NCI-H128 (cell line): ENCODE measurements at regions not wholly inside any gene's neighbourhood (a gene's known extent, or its start where the extent isn't known, plus 50 kb on each side); places are given as distances from the start of the nearest gene placed in this dataset.

Experiments used
- DNase-seq: peaks from one replicate; lab custom pipeline; 2025; ENCODE audit not compliant: unreplicated experiment; lab: John Stamatoyannopoulos, UW

DNA sequence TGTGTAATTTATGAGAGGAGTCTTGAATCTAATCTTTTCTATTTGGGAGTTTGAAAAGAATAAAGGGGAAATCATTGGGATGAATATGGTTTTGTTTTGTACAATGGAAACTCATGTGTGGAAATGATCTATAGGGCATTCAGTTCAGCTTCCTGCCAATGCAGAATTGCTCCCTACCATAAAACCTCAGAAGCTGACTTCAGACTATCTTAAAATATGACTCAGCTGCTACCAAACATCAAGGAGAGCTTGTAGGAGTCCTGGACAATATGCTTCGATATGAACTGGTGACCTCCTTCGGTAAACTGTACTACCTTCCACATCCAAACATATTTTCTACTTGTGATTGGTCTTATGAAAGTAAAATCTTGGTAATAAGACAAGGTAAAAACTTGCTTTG is 160.6 kb downstream of the CAPZA3 start:
- DNase-seq = no peak

DNA sequence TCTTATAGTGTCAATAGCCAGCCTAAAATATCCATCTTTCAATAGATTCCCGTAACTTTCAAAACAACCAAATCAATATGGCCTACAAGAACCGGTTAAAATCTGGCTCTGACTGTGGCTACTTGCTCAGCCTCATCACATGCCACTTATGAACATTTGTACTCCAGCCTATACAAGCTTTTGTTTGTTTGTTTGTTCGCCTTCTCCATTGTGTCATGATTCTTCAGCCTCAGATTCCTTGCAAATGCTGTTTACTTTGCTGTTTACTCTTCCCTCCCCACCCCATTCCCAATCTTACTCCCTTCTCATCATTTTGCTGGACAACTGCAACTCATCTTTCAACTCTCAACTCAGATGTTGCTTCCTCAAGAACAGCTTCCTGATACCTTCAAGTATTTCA is 161.2 kb downstream of the CAPZA3 start:
- DNase-seq = no peak

DNA sequence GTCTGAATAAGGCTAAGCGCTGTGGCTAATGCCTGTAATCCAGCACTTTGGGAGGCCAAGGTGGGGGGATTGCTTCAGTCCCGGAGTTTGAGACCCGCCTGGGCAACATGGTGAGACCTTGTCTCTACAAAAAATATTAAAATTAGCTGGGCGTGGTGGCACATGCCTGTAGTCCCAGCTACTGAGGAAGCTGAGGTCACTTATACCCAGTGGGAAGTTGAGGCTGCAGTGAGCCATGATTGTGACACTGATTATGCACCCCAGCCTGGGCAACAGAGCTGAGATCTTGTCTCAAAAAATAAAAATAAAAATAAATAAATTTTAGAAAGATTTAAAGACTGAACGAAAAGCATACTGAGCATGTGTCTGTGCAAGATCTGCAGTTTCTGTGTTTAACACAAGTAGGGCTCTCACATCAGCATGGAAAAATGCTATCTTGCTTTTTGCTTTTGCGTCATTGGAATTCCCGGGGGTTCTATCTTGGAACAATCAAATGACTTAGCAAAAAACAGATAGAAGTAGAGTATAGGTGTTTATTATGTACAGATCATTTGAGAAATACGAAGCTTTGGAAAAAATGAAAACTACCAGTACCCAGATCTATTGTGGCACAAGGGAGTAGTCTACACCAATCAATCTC is 161.9 kb downstream of the CAPZA3 start:
- no peak for DNase-seq

DNA sequence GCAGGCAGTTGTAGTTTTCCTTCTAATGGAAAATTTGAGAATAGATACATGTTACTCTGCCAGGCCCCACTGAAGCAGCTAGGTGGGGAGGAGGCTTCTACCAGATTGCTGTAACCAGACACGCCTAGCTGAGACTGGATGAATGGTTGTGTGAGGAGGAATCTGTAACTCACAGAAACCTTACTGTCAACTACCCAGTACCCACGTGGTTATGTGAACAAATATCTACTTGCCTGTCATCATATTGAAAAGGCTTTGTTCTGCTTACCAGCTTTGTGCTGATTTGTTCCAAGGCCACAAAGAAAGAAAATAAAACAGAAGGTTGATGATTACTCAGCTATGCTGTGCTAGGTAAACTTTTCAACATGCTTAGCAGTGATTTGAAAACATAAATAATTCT is 167.2 kb downstream of the CAPZA3 start:
- no peak for DNase-seq

DNA sequence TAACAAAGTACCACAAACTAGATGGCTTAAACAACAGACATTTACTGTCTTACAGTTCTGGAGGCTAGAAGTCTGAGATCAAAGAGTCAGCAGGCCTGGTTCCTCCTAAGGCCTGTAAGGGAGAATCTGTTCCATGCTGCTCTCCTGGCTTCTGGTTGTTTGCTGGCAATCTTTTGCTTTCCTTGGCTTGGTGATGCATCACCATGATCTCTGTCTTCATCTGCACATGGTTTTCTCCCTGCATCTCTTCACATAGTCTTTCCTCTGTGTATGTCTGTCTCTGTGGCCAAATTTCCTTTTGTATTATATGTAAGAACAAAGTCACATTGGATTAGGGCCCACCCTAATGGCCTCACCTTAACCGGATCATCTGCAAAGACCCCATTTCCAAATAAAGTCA is 168.5 kb downstream of the CAPZA3 start:
- DNase-seq = no peak

DNA sequence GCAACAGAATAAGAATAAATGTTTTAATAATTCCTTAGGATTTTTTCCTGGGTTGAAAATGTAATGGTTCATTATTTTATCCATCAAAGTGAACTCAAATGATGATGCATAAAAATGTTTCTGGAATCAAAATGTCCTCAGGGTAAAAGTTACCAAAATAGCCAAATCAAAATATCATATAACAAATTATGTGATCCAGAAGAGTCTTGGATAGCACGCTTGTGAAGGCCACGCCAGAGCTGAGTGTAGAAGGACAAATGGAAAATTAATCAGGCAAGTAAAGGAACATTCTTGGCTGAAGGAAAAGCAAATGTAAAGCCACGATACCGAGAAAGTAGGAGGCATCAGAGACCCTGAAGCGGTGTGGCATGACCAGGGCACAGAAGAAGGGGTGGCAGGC is 169.2 kb downstream of the CAPZA3 start:
- no peak for DNase-seq

DNA sequence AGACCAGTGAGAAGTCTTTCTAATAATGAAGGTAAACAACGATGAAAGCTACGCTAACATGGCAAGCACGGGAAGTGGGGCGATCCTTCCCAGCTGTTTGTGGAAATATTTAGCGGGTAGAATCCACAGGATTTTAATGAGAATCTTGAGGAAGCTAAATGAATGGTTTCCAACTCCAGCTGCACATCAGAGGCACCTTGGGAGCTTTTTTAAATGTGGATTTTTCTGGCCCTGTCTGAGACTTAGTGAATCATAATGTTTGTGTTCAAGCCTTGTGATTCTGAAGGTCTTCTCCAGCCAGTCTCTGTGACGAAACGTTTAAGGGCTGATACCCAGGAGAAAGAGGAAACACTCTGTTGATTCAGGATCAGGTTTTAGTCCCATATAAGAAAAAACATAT is 169.8 kb downstream of the CAPZA3 start:
- DNase-seq = no peak

DNA sequence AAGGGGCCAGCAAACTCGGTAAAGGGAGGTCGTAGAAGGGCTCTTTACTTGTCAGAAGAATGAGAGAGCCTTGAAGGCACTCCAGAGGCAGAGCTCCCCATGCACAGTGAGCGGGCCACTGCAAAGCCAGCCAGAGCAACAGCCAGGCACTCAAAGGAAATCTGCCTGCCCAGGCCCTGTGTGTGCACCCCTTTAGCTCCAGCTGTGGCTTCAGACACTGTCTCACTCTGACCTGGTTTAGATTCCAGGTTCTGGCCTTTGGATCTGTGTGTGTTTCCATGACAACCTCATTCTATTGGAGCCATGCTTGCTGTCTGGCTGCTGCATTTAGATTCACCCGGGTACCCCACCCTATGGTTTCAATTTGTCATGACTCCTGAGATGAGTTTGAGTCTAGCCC is 170.3 kb downstream of the CAPZA3 start:
- no peak for DNase-seq

DNA sequence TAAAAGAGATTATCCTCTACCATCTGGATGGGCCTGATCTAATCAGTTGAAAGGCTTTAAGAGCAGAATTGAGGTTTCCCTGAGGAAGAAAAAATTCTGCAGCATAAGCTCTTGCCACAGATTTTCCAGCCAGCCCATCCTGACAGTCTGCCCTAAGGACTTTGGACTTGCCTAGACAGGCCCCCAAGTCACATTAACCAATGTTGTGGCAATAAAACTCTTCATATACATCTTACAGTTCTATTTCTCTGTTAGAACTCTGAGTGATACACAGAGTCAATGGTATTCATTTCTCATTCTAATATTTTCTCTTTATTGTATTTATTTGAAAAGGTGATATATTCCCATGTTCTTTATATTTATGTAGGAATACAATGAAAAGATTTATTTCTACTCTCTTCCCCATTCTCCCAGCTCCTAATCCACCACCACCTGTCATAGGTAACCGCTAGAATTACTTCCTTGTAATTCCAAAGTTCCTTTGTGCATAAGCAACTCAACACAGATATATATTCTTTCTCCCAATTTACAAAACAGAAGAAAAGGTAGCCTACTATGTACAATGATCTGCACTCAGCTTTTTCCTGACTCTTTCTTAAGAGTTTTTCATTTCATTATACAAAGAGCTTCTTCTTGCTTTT is 182.1 kb downstream of the CAPZA3 start:
- DNase-seq = no peak

DNA sequence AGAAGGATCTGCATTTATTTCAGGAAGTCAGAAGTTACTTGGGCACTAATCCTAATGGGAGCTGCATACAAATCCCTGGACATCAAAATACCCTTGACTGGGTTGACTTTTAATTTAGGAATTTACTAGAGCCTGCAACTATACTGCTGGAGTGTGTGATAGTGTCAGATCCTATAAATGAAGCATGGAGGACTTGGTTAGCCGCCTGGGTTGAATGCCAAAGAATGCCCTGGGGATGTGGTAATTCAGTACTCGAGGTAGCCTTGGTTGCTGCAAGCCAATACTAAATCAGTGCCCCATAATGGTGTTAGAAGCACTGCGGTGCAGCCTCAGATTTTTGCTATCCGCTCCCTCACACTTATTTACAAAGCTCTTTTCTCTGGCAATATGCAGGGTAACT is 184.9 kb downstream of the CAPZA3 start:
- no peak for DNase-seq

DNA sequence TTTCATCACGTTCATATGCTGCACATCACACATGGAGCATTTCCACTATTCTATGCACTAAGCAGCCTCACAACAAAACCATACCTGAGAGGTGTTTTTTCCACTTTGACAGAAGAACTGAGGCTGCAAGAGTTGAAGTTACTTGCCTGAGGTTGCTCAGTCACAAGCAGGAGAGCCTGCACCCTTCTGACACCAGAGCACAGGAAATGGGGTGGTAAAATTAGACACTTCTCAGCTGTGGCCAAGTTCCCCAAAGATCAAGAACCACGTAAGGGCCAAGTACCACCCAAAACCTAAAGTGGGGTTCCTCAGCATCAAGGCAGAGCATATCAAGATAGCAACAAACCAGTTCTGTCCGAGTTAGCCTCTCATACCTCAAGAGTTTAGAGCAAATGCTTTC is 185.8 kb downstream of the CAPZA3 start:
- no peak for DNase-seq

DNA sequence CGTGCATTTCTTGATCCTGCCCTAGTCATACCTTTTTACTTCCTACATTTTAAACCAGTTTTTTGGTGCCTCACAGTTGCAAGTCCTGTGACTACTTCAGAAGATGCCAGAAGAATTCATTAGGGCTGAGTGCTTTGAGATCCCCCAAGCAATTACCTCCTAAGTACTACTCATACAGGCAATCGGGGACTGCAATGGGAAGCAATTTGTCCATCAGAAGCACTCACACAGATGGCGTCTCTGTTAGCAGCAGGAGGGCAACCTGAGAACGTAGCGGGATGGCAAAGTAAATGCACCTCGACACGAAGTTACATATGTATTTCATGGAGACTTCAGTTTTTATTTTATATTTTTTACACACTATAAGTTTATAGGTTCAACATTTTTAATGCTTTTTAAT is 188.3 kb downstream of the CAPZA3 start:
- DNase-seq = peak; percentile 20

DNA sequence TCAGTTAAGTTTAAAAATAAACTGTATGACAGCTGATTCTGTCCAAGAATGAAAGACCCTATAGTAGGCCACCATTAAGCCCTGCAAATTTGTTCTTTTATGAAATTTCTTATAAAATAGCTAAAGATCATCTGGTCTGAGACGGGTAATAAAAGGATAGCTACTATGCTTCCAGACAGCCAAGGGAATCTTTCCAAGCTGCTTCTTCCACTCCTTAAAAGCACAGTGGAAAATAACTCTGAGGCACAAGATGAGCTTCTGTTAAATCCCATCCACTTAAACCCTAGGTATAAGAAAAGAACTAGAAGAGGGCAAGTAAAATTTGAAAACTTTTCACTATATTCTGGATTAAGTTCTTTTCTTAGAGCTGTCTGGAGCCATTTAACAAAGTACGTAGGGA is 194.3 kb downstream of the CAPZA3 start:
- DNase-seq = no peak

DNA sequence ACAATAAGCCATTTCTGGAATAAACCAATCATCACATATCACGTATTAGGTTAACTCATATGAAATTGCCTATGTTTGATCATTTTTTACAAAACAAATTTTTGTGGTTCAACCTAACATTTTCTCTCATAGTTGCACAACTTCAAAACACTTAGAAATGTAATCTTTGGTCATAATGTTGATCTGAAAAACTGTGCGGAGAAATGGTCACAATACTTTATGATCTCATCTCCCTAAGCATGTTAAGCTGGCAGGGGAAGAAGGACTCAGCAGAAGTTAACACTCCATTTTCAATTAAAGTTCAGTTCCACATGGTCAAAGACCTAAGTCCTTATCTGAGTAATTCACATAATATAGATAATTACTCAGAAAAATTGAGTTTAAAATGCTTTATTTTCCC is 194.8 kb downstream of the CAPZA3 start:
- DNase-seq = no peak

DNA sequence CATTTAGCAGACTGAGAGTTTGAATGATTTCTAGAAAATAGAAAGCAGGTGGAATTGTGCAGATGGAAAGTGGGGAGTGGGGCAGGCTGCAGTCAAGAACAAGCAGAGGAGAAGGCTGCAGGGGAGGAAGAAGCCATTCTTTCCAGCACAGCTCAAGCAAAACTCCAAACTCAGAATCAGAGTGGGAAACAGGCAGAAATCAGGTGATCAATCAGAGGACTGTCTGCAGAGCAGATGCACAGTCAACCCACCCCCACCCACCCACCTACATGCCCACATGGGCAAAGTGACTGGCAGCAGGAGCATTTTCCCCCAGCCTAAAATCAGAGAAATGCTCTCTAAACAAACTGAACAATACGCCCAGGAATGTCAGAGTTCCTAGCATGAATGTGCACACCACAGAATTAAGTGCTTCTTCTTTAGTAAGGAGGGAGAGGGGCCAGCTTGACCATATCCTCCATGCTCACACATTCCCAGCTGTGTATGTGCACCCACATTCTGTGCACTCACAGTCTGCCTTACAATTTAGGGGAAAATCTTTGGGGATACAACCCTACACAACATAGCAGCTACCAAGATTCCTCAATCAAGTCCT is 194.1 kb upstream of the PLEKHA5 start:
- no peak for DNase-seq

DNA sequence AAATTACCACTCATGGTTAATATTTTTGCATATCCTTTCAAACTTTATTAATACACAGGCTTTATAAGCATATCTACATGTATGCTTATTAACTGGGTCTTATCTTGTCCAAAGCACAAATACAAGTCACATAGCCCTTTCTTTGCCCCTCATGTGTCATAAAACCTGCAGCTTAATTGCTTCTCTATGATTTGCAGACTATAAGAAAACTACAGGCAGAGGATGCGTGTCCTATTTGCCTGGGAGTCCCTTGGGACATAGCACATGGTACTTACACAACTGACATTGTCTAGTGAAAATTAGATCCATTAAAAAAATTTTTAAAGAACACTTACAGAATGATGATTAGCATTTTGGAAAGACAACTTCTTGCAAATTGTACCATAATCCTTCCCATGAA is 190.5 kb upstream of the PLEKHA5 start:
- DNase-seq = no peak

DNA sequence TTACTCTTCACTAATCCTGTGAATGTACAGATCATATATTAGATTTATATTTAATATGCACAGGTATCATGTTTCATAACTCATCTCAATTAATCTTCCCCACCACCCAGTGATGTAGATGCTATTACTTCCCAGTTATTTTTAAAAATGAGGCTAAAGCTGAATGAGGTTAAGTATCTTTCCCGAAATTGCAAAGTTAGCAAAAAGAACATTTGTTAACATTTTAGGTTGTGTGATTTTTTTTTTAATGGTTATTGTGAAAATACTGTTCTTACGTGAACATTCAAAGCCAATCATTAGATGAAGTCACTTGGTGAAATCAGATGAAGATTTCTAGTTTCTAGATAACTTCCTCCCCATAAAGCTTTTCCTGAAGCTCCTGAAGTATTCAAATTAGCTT is 186.9 kb upstream of the PLEKHA5 start:
- no peak for DNase-seq

DNA sequence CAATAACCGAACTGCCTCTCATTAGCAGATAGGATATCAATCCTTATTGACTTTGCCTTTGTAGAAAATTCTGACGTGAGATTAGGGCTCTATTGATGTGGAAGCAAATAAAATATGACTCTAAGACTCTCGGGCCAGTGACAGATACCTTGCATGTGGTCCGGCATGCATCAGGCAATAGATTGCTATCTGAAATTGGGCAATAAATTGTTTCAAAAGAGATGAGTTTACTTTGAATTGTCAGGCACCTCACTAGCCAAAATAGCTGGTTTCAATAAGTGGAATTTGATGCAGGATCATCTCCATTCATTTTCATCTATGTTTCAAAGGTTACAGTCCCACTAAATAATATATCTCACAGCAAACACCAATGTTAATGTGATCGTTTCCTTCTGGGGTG is 186.3 kb upstream of the PLEKHA5 start:
- no peak for DNase-seq

DNA sequence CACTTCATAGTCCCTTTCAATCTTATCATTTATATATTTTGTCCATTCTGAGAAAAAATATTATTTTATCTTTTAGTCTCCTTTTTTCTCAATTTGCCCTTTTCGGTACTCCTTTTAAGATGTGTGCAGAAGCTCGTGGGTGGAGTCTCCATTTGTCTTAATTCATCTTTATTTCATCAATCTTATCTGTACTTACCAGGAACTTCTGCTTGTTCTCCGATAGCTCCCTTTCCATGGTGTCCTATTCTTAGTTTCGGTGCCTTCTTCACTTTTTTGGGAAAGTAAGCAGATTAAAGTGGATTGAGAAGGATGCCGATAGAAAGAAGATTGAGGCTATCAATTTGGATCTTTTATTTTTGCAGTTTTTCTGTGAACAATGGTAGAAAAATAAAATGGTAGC is 183.4 kb upstream of the PLEKHA5 start:
- DNase-seq = no peak

DNA sequence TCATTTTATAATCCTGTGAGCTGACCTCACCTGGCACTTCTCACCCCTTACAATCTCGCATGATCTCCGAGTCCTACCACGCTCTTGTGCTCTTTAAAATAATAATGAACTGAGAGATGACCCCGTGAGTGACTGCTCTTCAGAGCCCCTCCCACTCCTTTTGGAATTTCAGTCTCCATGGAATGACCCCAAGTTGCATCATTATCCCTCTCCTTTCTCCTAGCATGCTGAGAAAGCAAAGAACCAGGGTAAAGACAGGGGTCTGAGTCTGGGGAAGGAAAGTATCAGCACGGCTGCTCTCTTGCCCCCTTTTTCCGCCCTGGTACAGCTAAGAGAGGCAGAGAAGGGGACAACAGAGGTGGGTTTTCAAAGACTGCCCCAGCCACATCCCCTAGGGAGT is 178.3 kb upstream of the PLEKHA5 start:
- DNase-seq = no peak

DNA sequence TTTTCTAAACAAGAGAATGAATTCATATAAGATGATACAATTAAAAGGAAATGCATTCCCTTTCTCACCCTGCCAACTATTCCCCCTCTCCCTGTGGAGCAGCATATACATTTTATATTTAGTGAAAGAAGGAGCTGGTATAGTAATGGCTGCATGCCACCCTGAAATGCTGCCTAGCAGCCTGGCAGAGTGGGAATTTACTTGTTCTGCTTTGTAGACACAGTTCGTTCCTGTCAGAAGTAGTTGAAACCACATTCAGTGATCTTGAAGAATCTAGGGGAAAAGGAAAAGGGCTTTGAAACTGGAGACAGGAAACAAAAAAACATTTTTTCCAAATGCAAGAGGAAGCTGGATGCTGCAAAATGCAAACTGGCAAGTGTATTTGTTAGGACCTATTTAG is 176.0 kb upstream of the PLEKHA5 start:
- DNase-seq = no peak

DNA sequence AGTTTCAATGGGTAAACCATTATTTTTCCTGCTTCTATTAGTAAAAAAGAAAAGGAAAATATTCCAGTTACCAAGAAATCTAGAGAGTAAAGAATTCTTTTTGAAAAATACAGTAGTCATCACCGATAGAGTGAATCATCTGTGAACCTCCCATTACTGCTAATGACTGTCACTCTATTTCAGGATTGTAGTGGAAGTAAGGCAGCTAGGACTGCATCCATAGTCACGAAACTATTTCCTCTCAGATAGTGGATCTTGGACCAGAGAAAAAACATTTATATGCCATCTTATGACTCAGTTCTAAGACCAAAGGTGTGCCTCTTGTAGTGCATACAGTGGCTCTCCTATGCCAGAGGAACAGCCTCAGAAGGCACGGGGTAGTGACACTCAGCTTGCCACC is 173.9 kb upstream of the PLEKHA5 start:
- DNase-seq = no peak

DNA sequence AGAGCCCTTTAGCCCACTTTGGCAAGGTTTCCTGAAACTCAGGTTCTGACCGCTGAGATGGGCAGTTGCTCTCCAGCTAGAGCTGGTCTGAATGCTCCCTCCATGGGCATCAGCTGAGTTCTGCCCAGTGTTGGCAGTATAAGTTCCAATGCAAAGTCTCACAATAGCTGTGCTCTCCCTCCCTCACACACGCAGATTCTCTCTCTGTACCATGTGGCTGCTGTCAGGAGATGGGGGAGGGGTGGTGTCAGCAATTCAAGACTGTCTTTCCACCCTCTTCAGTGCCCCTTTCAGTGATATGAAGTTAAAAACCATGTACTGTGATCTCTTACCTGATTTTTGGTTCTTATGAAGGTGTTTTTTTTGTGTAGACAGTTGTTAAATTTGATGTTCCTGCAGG is 164.3 kb upstream of the PLEKHA5 start:
- DNase-seq = no peak
